H1 (cell line): ENCODE measurements at regions not wholly inside any gene's neighbourhood (a gene's known extent, or its start where the extent isn't known, plus 50 kb on each side); places are given as distances from the start of the nearest gene placed in this dataset.

Experiments
- CTCF ChIA-PET: fragments of 300-600 bp; sonication (Branson Sonifier 250); formaldehyde crosslinking; loops from one replicate; lab custom pipeline; 2021; ENCODE audit not compliant: partially characterized antibody; lab: Charles Lee
- POLR2A ChIA-PET: fragments of 300-600 bp; sonication (Branson Sonifier 250); formaldehyde crosslinking; loops from one replicate; lab custom pipeline; 2021; ENCODE audit warnings: inconsistent platforms; ENCODE audit not compliant: partially characterized antibody; lab: Charles Lee
- DNase-seq, 2 experiments: peaks; one replicate each; pipeline versions ENCODE4 v3.0.0 to v3.0.0-alpha.2; 2010 to 2022; ENCODE audit warnings: low spot score in 2 of 2, low read depth in 1 of 2, mixed read lengths in 1 of 2
- FAIRE-seq: peaks from 2 replicates; lab custom pipeline; 2011; peaks lifted over from hg19 to GRCh38; lab: Jason Lieb, UNC
- H2AFZ ChIP-seq: 2 replicates; pipeline ENCODE4 v1.8.1; 2012; ENCODE audit warnings: low read length, inconsistent platforms
- H2AK5ac ChIP-seq: 2 replicates; pipeline ENCODE4 v1.6.1; 2013; ENCODE audit warnings: low read depth, low read length
- H2BK120ac ChIP-seq: replicated peaks from 2 replicates; pipeline ENCODE3; 2013; ENCODE audit warnings: low read depth, low read length, inconsistent platforms
- H2BK12ac ChIP-seq: 2 replicates; pipeline ENCODE4 v1.6.1; 2013; ENCODE audit warnings: low read depth, low read length
- H2BK15ac ChIP-seq: 2 replicates; pipeline ENCODE4 v1.6.1; 2013; ENCODE audit warnings: low read length
- H2BK20ac ChIP-seq: 2 replicates; pipeline ENCODE4 v1.6.1; 2013; ENCODE audit warnings: low read length
- H2BK5ac ChIP-seq: 2 replicates; pipeline ENCODE4 v1.6.1; 2013; ENCODE audit warnings: low read depth, low read length
- H3K14ac ChIP-seq: 2 replicates; pipeline ENCODE4 v1.6.1; 2013; ENCODE audit warnings: inconsistent platforms; ENCODE audit not compliant: insufficient read length
- H3K18ac ChIP-seq: 2 replicates; pipeline ENCODE4 v1.6.1; 2013; ENCODE audit warnings: low read length; ENCODE audit errors: extremely low read depth
- H3K23ac ChIP-seq: 2 replicates; pipeline ENCODE4 v1.6.1; 2013; ENCODE audit warnings: inconsistent platforms; ENCODE audit not compliant: insufficient read length
- H3K23me2 ChIP-seq: 2 replicates; pipeline ENCODE4 v1.6.1; 2013; ENCODE audit warnings: low read depth, low read length
- H3K27ac ChIP-seq: 2 replicates; pipeline ENCODE4 v1.6.1; 2011; ENCODE audit warnings: low read depth, low read length, inconsistent platforms
- H3K27me3 ChIP-seq, 4 experiments: replicated peaks in 1 of 4; 1 replicate in 1 of 4; 2 replicates in 3 of 4; pipeline versions ENCODE4 v1.6.1 to v1.8.1; 2011 to 2013; ENCODE audit warnings: low read length in 3 of 4, mild to moderate bottlenecking in 3 of 4, inconsistent platforms in 2 of 4, mixed read lengths in 2 of 4, moderate library complexity in 1 of 4; ENCODE audit not compliant: control insufficient read depth in 3 of 4, insufficient read depth in 3 of 4; ENCODE audit errors: extremely low read depth in 1 of 4
- H3K36me3 ChIP-seq, 4 experiments: 2 replicates each; pipeline versions ENCODE4 v1.6.1 to v1.8.1; 2011 to 2013; ENCODE audit warnings: mild to moderate bottlenecking in 4 of 4, low read length in 3 of 4, moderate library complexity in 2 of 4, control low read depth in 1 of 4, inconsistent platforms in 1 of 4; ENCODE audit not compliant: insufficient read depth in 4 of 4, control insufficient read depth in 2 of 4
- H3K4ac ChIP-seq: replicated peaks from 2 replicates; pipeline ENCODE3; 2013; ENCODE audit warnings: low read length, low read depth, mixed read lengths, inconsistent platforms; ENCODE audit not compliant: insufficient read length
- H3K4me1 ChIP-seq, 4 experiments: replicated peaks in 1 of 4; 1 replicate in 1 of 4; 2 replicates in 3 of 4; pipeline versions ENCODE4 v1.6.1 to v1.8.1; 2011 to 2013; ENCODE audit warnings: low read length in 3 of 4, inconsistent platforms in 2 of 4, mixed read lengths in 1 of 4; ENCODE audit not compliant: insufficient read depth in 4 of 4, control insufficient read depth in 3 of 4
- H3K4me2 ChIP-seq, 2 experiments: 2 replicates each; pipeline versions ENCODE4 v1.6.1 to v1.8.1; 2011 to 2013; ENCODE audit warnings: low read depth in 2 of 2, low read length in 2 of 2, control low read depth in 1 of 2, inconsistent platforms in 1 of 2, mild to moderate bottlenecking in 1 of 2; ENCODE audit not compliant: insufficient read depth in 1 of 2
- H3K4me3 ChIP-seq, 4 experiments: fragments of 200-600, 300-600 bp in 1 of 4; sonication (generic), shearing (Covaris generic), sonication (Bioruptor Twin) in 1 of 4; 2 replicates each; pipeline versions ENCODE4 v1.5.1 to v1.8.1; 2011 to 2016; ENCODE audit warnings: low read length in 4 of 4, low read depth in 3 of 4, control low read depth in 2 of 4, inconsistent platforms in 2 of 4, mild to moderate bottlenecking in 2 of 4, mixed read lengths in 1 of 4, moderate library complexity in 1 of 4; ENCODE audit not compliant: insufficient read depth in 2 of 4; ENCODE audit errors: extremely low read depth in 1 of 4
- H3K56ac ChIP-seq: replicated peaks from 2 replicates; pipeline ENCODE3; 2013; ENCODE audit warnings: low read depth, mild to moderate bottlenecking, mixed read lengths, low read length, inconsistent platforms; ENCODE audit not compliant: insufficient read length
- H3K79me1 ChIP-seq: 2 replicates; pipeline ENCODE4 v1.6.1; 2013; ENCODE audit warnings: low read depth, low read length, control low read depth
- H3K79me2 ChIP-seq, 2 experiments: 2 replicates each; pipeline versions ENCODE4 v1.6.1 to v1.8.1; 2012 to 2013; ENCODE audit warnings: low read length in 2 of 2, mild to moderate bottlenecking in 2 of 2, inconsistent platforms in 1 of 2; ENCODE audit not compliant: insufficient read depth in 2 of 2, control insufficient read depth in 1 of 2
- H3K9ac ChIP-seq, 4 experiments: replicated peaks in 1 of 4; 1 replicate in 1 of 4; 2 replicates in 3 of 4; pipeline versions ENCODE4 v1.6.1 to v1.8.1; 2011 to 2013; ENCODE audit warnings: low read depth in 3 of 4, low read length in 3 of 4, control low read depth in 2 of 4, mild to moderate bottlenecking in 2 of 4, moderate library complexity in 2 of 4, inconsistent platforms in 1 of 4; ENCODE audit errors: extremely low read depth in 1 of 4
- H3K9me3 ChIP-seq, 2 experiments: 2 replicates each; pipeline versions ENCODE4 v1.6.1 to v1.8.1; 2012 to 2013; ENCODE audit warnings: mild to moderate bottlenecking in 2 of 2, moderate library complexity in 2 of 2, control low read depth in 1 of 2, inconsistent platforms in 1 of 2, low read depth in 1 of 2, low read length in 1 of 2, mixed read lengths in 1 of 2; ENCODE audit not compliant: insufficient read depth in 2 of 2
- H4K20me1 ChIP-seq, 2 experiments: replicated peaks in 1 of 2; 2 replicates each; pipeline versions ENCODE3 to v1.8.1; 2011 to 2013; ENCODE audit warnings: inconsistent platforms in 2 of 2, low read length in 2 of 2, mild to moderate bottlenecking in 1 of 2; ENCODE audit not compliant: insufficient read depth in 2 of 2, control insufficient read depth in 1 of 2
- H4K5ac ChIP-seq: 2 replicates; pipeline ENCODE4 v1.6.1; 2013; ENCODE audit warnings: low read length, low read depth, mixed read lengths, inconsistent platforms; ENCODE audit not compliant: insufficient read length
- H4K8ac ChIP-seq: 2 replicates; pipeline ENCODE4 v1.8.0; 2013; ENCODE audit warnings: mild to moderate bottlenecking, moderate library complexity, low read length, inconsistent platforms; ENCODE audit not compliant: insufficient read depth; ENCODE audit errors: extremely low read depth
- H4K91ac ChIP-seq: replicated peaks from 2 replicates; pipeline ENCODE3; 2013; ENCODE audit warnings: low read length, mixed read lengths, inconsistent platforms; ENCODE audit not compliant: insufficient read length
- ASH2L ChIP-seq: fragments of 200-600, 300-600 bp; sonication (generic); IDR thresholded peaks from one replicate; pipeline ENCODE4 v1.7.1; 2017; ENCODE audit warnings: low read length
- BACH1 ChIP-seq: IDR thresholded peaks from 2 replicates; pipeline ENCODE4 v1.6.1; 2012; ENCODE audit warnings: low read length, improper control_type of control experiment
- HDAC2 ChIP-seq, 2 experiments: fragments of 300-600 bp in 1 of 2; sonication (generic) in 1 of 2; IDR thresholded peaks; 2 replicates each; pipeline ENCODE4 v1.6.1; 2011 to 2012; ENCODE audit warnings: low read depth in 2 of 2, low read length in 2 of 2, mild to moderate bottlenecking in 2 of 2, moderate library complexity in 2 of 2, borderline replicate concordance in 1 of 2, inconsistent platforms in 1 of 2
- JUND ChIP-seq: IDR thresholded peaks from 2 replicates; pipeline ENCODE4 v1.6.1; 2011; ENCODE audit warnings: mild to moderate bottlenecking, improper control_type of control experiment, low read length
- POLR2A ChIP-seq, 2 experiments: IDR thresholded peaks; 1 replicate in 1 of 2; 2 replicates in 1 of 2; pipeline ENCODE4 v1.6.1; 2011; ENCODE audit warnings: low read depth in 2 of 2, low read length in 2 of 2, mild to moderate bottlenecking in 2 of 2; ENCODE audit errors: control extremely low read depth in 1 of 2
- POU5F1 ChIP-seq: IDR thresholded peaks from 2 replicates; pipeline ENCODE4 v1.6.1; 2011; ENCODE audit warnings: low read depth, mild to moderate bottlenecking, low read length, moderate library complexity
- RNF2 ChIP-seq: fragments of 200-900, 300-1000 bp; sonication (generic); IDR thresholded peaks from 2 replicates; pipeline ENCODE4 v1.7.1; 2016; ENCODE audit warnings: borderline replicate concordance, low read depth, mild to moderate bottlenecking, antibody characterized with exemption, low read length; ENCODE audit not compliant: poor library complexity, severe bottlenecking; ENCODE audit errors: missing control alignments
- YY1 ChIP-seq: IDR thresholded peaks from 2 replicates; pipeline ENCODE4 v1.6.1; 2011; ENCODE audit warnings: low read depth, mild to moderate bottlenecking, low read length
- WGBS, 2 experiments: shearing (Covaris generic) in 1 of 2; methylation state at CpG; one replicate each; pipeline versions ENCODE4 v1.1.6 to v1.1.7; 2013 to 2015; ENCODE audit warnings: low lambda C conversion rate in 2 of 2, mixed read lengths in 2 of 2, inconsistent platforms in 1 of 2, low coverage in 1 of 2, missing lambda C conversion rate in 1 of 2; ENCODE audit not compliant: insufficient replicate concordance in 2 of 2, insufficient coverage in 1 of 2, insufficient read length in 1 of 2; ENCODE audit errors: extremely low coverage in 1 of 2, missing lambda C conversion rate in 1 of 2; 5-methylcytosine and 5-hydroxymethylcytosine counted together

- 61% methylated on average over 10 of the region's 10 CpGs; no CpG with 5 or more reads in 1 of the 2 experiments for WGBS, 2 experiments
- no peaks in the 10 kb centered on the region for H3K79me1 ChIP-seq
- no peak overlapping the region for H3K9ac ChIP-seq
- H3K4me2 ChIP-seq: peak overlapping the region; percentile 42 to 46; a peak in 3 of 4 replicates
- H2BK15ac ChIP-seq: peak overlapping the region; percentile 31; the same call in 1 of the 2 replicates
- H3K23me2 ChIP-seq: no peaks in the 10 kb centered on the region; the same call in 1 of the 2 replicates
- no peaks in the 10 kb centered on the region for H3K79me2 ChIP-seq
- no peak overlapping the region for H3K27ac ChIP-seq
- no peak overlapping the region for H2BK12ac ChIP-seq
- DNase-seq (no peak), FAIRE-seq (no peak)
- POLR2A ChIA-PET: no interaction called here
- H2BK20ac ChIP-seq: no peak overlapping the region
- H3K4ac ChIP-seq: no peak overlapping the region
- H4K20me1 ChIP-seq: no peaks in the 10 kb centered on the region
- H3K4me1 ChIP-seq: peaks cover 5 to 16% (median 12%) of the 10 kb centered on the region in 4 experiments
- no peak overlapping the region for H3K18ac ChIP-seq
- no peaks in the 10 kb centered on the region for H3K9me3 ChIP-seq
- TF ChIP-seq POU5F1: no peak
- no peak for TF ChIP-seq ASH2L
- TF ChIP-seq JUND: no peak
- no peak for TF ChIP-seq HDAC2 (IDR thresholded peaks at IDR 0.05; ENCODE audit: borderline replicate concordance in 1 of 2, low read depth in 2 of 2, low read length in 2 of 2)
- TF ChIP-seq RNF2: no peak
- TF ChIP-seq POLR2A (IDR thresholded peaks at IDR 0.05; ENCODE audit: control extremely low read depth in 1 of 2, low read depth in 2 of 2, low read length in 2 of 2): no peak
- TF ChIP-seq BACH1: no peak
- TF ChIP-seq YY1: no peak
- H2AFZ ChIP-seq: no peak overlapping the region
- H2AK5ac ChIP-seq: no peak overlapping the region
- H3K4me3 ChIP-seq: peak overlapping the region in 2 of 4 experiments; percentile 1 to 38; a peak in 3 of 8 replicates
- no peak overlapping the region for H3K23ac ChIP-seq
- H4K8ac ChIP-seq: no peak overlapping the region
- H3K56ac ChIP-seq: no peak overlapping the region
- no peak overlapping the region for H4K91ac ChIP-seq
- H2BK5ac ChIP-seq: 0 out of 2 replicates have a peak overlapping the region, but pooled peaks have one; percentile 1
- H3K36me3 ChIP-seq: no peaks in the 10 kb centered on the region
- no peak overlapping the region for H3K14ac ChIP-seq
- H3K27me3 ChIP-seq: peaks cover 0 to 1% (median 0%) of the 10 kb centered on the region in 4 experiments; a peak in 2 of 7 replicates
- CTCF ChIA-PET: no interaction called here
- no peak overlapping the region for H4K5ac ChIP-seq
- no peak overlapping the region for H2BK120ac ChIP-seq
Measured at GRCh38 chr3:137642831-137643230, 121.3 kb upstream of the SOX14 start.
